Thoracic aorta (tissue), 2 donors: ENCODE measurements at regions not wholly inside any gene's neighbourhood (a gene's known extent, or its start where the extent isn't known, plus 50 kb on each side); places are given as distances from the start of the nearest gene placed in this dataset.

Experiments
- ATAC-seq: fragments of 150-250 bp; one replicate; pipeline ENCODE4 v1.8.0; 2017; ENCODE audit warnings: low read depth; ENCODE audit not compliant: insufficient number of reproducible peaks, low FRiP score
- DNase-seq: peaks from one replicate; pipeline ENCODE4 v3.0.0-alpha.2; 2020; ENCODE audit warnings: low spot score
- H3K27ac ChIP-seq, 2 donors: fragments of 200-600 bp; sonication (generic); 1 replicate in 1 of 2; 2 replicates in 1 of 2; pipeline ENCODE4 v1.5.1; 2016; ENCODE audit warnings: mild to moderate bottlenecking in 2 of 2, moderate library complexity in 2 of 2
- H3K27me3 ChIP-seq: fragments of 200-600 bp; sonication (generic); replicated peaks from 2 replicates; pipeline ENCODE4 v1.6.0; 2016; ENCODE audit warnings: mild to moderate bottlenecking; ENCODE audit not compliant: insufficient read depth
- H3K36me3 ChIP-seq: fragments of 200-600 bp; sonication (generic); one replicate; pipeline ENCODE4 v1.5.1; 2016
- H3K4me1 ChIP-seq, 2 donors: fragments of 200-600 bp; sonication (generic); 1 replicate in 1 of 2; 2 replicates in 1 of 2; pipeline versions ENCODE4 v1.5.1 to v1.6.0; 2016; ENCODE audit warnings: low read depth in 2 of 2, mild to moderate bottlenecking in 1 of 2; ENCODE audit not compliant: control insufficient read depth in 1 of 2
- H3K4me3 ChIP-seq: fragments of 200-600 bp; sonication (generic); 2 replicates; pipeline ENCODE4 v1.5.1; 2016; ENCODE audit warnings: mild to moderate bottlenecking
- H3K9me3 ChIP-seq: fragments of 200-600 bp; sonication (generic); 2 replicates; pipeline ENCODE4 v1.5.1; 2016
- CTCF ChIP-seq: fragments of 200-600 bp; sonication (generic); IDR thresholded peaks from one replicate; pipeline ENCODE4 v1.5.1; 2019; ENCODE audit warnings: antibody characterized with exemption

GRCh38 chr11:96472085-96472484 is 82.3 kb downstream of the JRKL start:
- Histone ChIP-seq H3K27me3 (no peaks in the 10 kb centered on the region), H3K4me1 (no peaks in the 10 kb centered on the region), H3K27ac (no peak overlapping the region), H3K4me3 (no peak overlapping the region), H3K9me3 (peaks cover 14% of the 10 kb centered on the region), H3K36me3 (no peaks in the 10 kb centered on the region)
- ATAC-seq (no peak), DNase-seq (no peak)
- TF ChIP-seq CTCF, result no peak

- ATAC-seq, result no peak
- peaks cover 14% of the 10 kb centered on the region for H3K9me3 ChIP-seq
These were observed 84.5 kb downstream of the JRKL start for GRCh38 chr11:96474263-96474662.

GRCh38 chr11:96481204-96481603 is 91.4 kb downstream of the JRKL start:
- no peaks in the 10 kb centered on the region for H3K36me3 ChIP-seq
- no peak for TF ChIP-seq CTCF
- H3K9me3 ChIP-seq, result no peaks in the 10 kb centered on the region
- H3K4me3 ChIP-seq, result no peak overlapping the region
- no peak for DNase-seq
- peaks cover 7 to 29% of the 10 kb centered on the region in 2 donors for H3K4me1 ChIP-seq
- no peak overlapping the region for H3K27ac ChIP-seq
- H3K27me3 ChIP-seq, result no peaks in the 10 kb centered on the region
- ATAC-seq, result no peak

More at GRCh38 chr11:96474263-96474662, 84.5 kb downstream of the JRKL start:
- Histone ChIP-seq H3K27me3 (no peaks in the 10 kb centered on the region), H3K36me3 (no peaks in the 10 kb centered on the region), H3K4me1 (no peaks in the 10 kb centered on the region), H3K27ac (no peak overlapping the region), H3K4me3 (no peak overlapping the region)
- no peak for TF ChIP-seq CTCF
- no peak for DNase-seq

GRCh38 chr11:96481771-96482170 is 92.0 kb downstream of the JRKL start:
- DNase-seq (no peak), ATAC-seq (no peak)
- H3K4me3 ChIP-seq, result no peak overlapping the region
- no peaks in the 10 kb centered on the region for H3K36me3 ChIP-seq
- peaks cover 7 to 29% of the 10 kb centered on the region in 2 donors for H3K4me1 ChIP-seq
- no peak overlapping the region for H3K27ac ChIP-seq
- H3K27me3 ChIP-seq, result no peaks in the 10 kb centered on the region
- TF ChIP-seq CTCF, result no peak
- H3K9me3 ChIP-seq, result no peaks in the 10 kb centered on the region

- H3K27ac ChIP-seq, result no peak overlapping the region
- H3K4me1 ChIP-seq, result peaks cover 7 to 29% of the 10 kb centered on the region in 2 donors
- no peaks in the 10 kb centered on the region for H3K36me3 ChIP-seq
- DNase-seq (no peak), ATAC-seq (no peak)
- H3K9me3 ChIP-seq, result no peaks in the 10 kb centered on the region
- no peaks in the 10 kb centered on the region for H3K27me3 ChIP-seq
- no peak for TF ChIP-seq CTCF
- no peak overlapping the region for H3K4me3 ChIP-seq
These were observed 92.4 kb downstream of the JRKL start for GRCh38 chr11:96482193-96482592.
